ENCODE measurements at regions not wholly inside any gene's neighbourhood (a gene's known extent, or its start where the extent isn't known, plus 50 kb on each side); places are given as distances from the start of the nearest gene placed in this dataset.

DNA sequence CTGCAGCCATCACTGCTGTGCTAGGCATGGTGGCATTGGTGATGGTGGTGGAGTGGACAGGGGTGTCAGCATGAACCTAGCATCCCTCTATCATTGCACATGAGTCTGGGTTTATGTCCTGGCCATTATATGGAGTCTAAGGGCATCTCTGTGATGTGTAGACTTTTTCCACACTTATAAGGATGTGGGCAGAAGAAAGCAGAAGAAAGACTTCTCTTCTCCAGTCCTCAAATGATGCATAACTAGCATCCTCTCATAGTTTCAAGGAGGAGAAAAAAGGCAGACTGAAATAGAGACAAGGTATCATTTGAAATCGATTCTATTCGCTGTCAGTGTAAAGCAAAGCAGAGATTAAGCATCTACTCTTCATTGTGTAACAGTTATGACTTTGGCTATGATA, 140.0 kb upstream of the ATXN1 start:
- TF ChIP-seq HDGF (IDR thresholded peaks at IDR 0.05; ENCODE audit: borderline replicate concordance) = no peak
- TF ChIP-seq L3MBTL2 (conservative IDR thresholded peaks at IDR 0.05) = no peak
- no peak for TF ChIP-seq BHLHE40 (IDR thresholded peaks at IDR 0.05; ENCODE audit: borderline replicate concordance)
- TF ChIP-seq NFRKB (IDR thresholded peaks at IDR 0.05) = no peak
- TF ChIP-seq FOXM1 (IDR thresholded peaks at IDR 0.05; ENCODE audit: borderline replicate concordance) = no peak
- no peak for TF ChIP-seq SUZ12 (IDR thresholded peaks at IDR 0.05)
- no peak for TF ChIP-seq FOXK2 (IDR thresholded peaks at IDR 0.05)
- TF ChIP-seq TARDBP (IDR thresholded peaks at IDR 0.05) = no peak

Data from HEK293T (cell line).